Kidney epithelial cell (primary cell): ENCODE measurements at regions not wholly inside any gene's neighbourhood (a gene's known extent, or its start where the extent isn't known, plus 50 kb on each side); places are given as distances from the start of the nearest gene placed in this dataset.

Experiments
- DNase-seq: peaks from one replicate; pipeline ENCODE4 v3.0.0-alpha.2; 2010; ENCODE audit warnings: low read depth
- H3K27me3 ChIP-seq: 2 replicates; pipeline ENCODE4 v1.6.0; 2011; ENCODE audit warnings: low read length; ENCODE audit not compliant: control insufficient read depth, insufficient read depth
- H3K36me3 ChIP-seq: 2 replicates; pipeline ENCODE4 v1.5.1; 2011; ENCODE audit warnings: low read length; ENCODE audit not compliant: control insufficient read depth, insufficient read depth
- H3K4me3 ChIP-seq: 2 replicates; pipeline ENCODE4 v1.5.1; 2011; ENCODE audit warnings: low read depth, mild to moderate bottlenecking, control low read depth, low read length
- TF ChIP-seq, protein P1 (sequence below): IDR thresholded peaks from 2 replicates; pipeline ENCODE4 v1.5.1; 2011; ENCODE audit warnings: mild to moderate bottlenecking, moderate library complexity, low read length, control low read depth, inconsistent platforms; ENCODE audit not compliant: insufficient read depth, poor library complexity, severe bottlenecking

DNA sequence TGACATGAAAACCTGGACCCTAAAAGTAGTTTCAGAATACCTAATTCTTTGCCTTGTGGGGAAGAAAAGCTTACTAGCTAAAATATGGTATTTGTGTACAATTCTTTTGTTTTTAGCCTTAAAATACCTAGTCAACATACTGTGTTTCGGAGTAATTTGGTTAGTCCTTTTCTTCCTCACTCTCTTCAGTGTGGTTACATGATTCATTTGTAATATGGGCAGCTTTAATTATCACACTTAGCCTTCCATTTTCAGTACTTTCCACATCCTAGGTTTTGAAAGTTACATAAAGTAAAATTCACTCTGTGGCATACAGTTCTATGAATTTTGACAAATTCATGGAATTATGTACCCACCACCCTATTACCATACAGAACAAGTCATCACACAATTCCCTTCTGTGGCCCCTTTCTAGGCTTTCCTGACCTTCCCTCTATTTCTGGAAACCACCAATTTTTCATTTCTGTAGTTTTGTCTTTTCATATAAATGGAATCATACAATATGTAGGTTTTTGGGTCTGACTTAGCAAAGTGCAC is 96.2 kb downstream of the EMX2 start:
- Histone ChIP-seq H3K27me3 (no peaks in the 10 kb centered on the region), H3K36me3 (no peaks in the 10 kb centered on the region), H3K4me3 (no peak overlapping the region)
- no peak for DNase-seq
- TF ChIP-seq, protein P1, sequence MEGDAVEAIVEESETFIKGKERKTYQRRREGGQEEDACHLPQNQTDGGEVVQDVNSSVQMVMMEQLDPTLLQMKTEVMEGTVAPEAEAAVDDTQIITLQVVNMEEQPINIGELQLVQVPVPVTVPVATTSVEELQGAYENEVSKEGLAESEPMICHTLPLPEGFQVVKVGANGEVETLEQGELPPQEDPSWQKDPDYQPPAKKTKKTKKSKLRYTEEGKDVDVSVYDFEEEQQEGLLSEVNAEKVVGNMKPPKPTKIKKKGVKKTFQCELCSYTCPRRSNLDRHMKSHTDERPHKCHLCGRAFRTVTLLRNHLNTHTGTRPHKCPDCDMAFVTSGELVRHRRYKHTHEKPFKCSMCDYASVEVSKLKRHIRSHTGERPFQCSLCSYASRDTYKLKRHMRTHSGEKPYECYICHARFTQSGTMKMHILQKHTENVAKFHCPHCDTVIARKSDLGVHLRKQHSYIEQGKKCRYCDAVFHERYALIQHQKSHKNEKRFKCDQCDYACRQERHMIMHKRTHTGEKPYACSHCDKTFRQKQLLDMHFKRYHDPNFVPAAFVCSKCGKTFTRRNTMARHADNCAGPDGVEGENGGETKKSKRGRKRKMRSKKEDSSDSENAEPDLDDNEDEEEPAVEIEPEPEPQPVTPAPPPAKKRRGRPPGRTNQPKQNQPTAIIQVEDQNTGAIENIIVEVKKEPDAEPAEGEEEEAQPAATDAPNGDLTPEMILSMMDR = no peak

GRCh38 chr10:117640406-117640805 is 97.9 kb downstream of the EMX2 start:
- TF ChIP-seq, protein P1 = no peak
- Histone ChIP-seq H3K4me3 (no peak overlapping the region), H3K27me3 (no peaks in the 10 kb centered on the region), H3K36me3 (no peaks in the 10 kb centered on the region)
- DNase-seq = no peak

GRCh38 chr10:117646718-117647117 is 104.2 kb downstream of the EMX2 start:
- Histone ChIP-seq H3K36me3 (no peaks in the 10 kb centered on the region), H3K4me3 (no peak overlapping the region), H3K27me3 (no peaks in the 10 kb centered on the region)
- TF ChIP-seq, protein P1 = no peak
- DNase-seq = no peak

DNA sequence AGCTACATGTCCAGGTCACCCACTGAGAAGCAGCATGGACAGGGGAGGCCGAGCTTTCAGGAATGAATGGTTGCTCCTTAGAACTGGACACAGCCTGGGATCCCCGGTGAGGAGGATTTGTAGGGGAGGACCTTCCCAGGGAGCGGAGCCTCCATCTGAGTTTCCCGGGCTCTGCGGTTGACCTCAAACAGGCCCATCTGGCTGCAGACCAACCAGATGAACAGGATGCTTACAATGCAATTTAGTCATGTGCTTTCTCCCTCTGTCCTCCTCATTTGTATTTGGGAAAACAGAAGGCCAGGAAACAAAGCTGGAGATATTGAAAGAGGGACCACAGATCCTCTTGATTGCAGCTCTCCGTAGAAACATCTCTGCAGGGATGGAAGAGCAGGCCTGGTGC is 104.8 kb downstream of the EMX2 start:
- DNase-seq = no peak
- no peaks in the 10 kb centered on the region for H3K27me3 ChIP-seq
- H3K36me3 ChIP-seq = no peaks in the 10 kb centered on the region
- TF ChIP-seq, protein P1 = no peak
- no peak overlapping the region for H3K4me3 ChIP-seq

DNA sequence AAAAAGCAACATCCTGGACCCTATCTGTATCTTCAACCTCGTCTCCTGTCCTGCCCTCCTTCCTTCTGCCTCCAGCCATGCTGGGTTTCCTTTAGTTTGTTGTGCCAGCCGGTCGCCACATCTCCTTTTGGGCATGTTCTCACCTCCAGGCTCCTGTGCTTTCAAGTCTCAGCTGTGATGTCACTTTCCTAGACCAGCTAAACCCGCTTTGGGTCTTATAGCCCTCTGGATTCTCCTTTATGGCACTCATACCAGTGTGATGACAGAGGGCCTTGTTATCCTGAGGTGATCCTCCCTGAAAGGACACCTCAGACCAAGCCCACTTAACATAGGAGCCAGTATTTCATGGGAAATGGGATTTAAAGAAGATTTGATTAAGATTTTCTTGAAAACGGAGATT is 108.6 kb downstream of the EMX2 start:
- no peak for DNase-seq
- no peaks in the 10 kb centered on the region for H3K27me3 ChIP-seq
- no peaks in the 10 kb centered on the region for H3K36me3 ChIP-seq
- no peak overlapping the region for H3K4me3 ChIP-seq
- TF ChIP-seq, protein P1 = no peak
